ENCODE measurements at regions not wholly inside any gene's neighbourhood (a gene's known extent, or its start where the extent isn't known, plus 50 kb on each side); places are given as distances from the start of the nearest gene placed in this dataset.

- no peak for TF ChIP-seq REST (IDR thresholded peaks at IDR 0.05; ENCODE audit: unreplicated experiment)
Observed at GRCh38 chr10:108365541-108365940, 1201.0 kb upstream of the SORCS1 start (continued).

DNA sequence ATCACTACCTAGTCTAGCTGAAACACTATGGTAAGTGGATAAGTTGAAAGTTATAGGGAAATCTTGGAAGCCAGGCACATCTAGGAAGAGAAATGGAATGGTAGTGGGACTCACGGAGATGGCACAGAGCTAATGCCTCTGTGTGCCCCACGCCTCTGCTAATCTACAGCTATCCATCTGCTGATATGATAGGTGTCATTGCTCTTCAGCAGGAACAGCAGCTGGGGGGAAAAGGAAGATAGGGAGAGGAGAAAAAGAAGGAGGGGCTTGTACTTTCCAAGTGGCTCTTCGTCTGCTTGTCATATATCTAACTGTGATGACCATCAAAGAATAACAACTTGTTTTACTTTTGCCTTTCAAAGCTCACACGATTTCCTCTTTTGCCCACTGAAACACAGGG is 1199.1 kb upstream of the SORCS1 start:
- Mint-ChIP-seq H3K4me1 (no peaks in the 10 kb centered on the region), H3K9me3 (no peaks in the 10 kb centered on the region), H3K27me3 (ENCODE audit: insufficient read depth, low read depth, poor library complexity) (no peaks in the 10 kb centered on the region), H3K36me3 (ENCODE audit: low read depth) (no peaks in the 10 kb centered on the region), H3K27ac (no peak overlapping the region), H3K4me3 (no peak overlapping the region)
- Histone ChIP-seq H3K4me2 (no peak overlapping the region), H4K20me1 (replicated peaks; ENCODE audit: insufficient read depth) (no peaks in the 10 kb centered on the region), H3K36me3 (ENCODE audit: insufficient read depth) (no peaks in the 10 kb centered on the region), H3K27me3 (ENCODE audit: insufficient read depth) (no peaks in the 10 kb centered on the region), H3K27ac (ENCODE audit: low read depth) (no peak overlapping the region), H2AFZ (no peak overlapping the region), H3F3A (replicated peaks; ENCODE audit: low read depth) (no peaks in the 10 kb centered on the region), H3K79me2 (replicated peaks; ENCODE audit: insufficient read depth) (no peaks in the 10 kb centered on the region), H3K4me3 (no peak overlapping the region), H3K4me1 (ENCODE audit: insufficient read depth) (no peaks in the 10 kb centered on the region), H3K9me2 (ENCODE audit: insufficient read depth) (no peaks in the 10 kb centered on the region)
- DNase-seq (ENCODE audit: low spot score) (no peak), ATAC-seq (no peak)
- TF ChIP-seq EZH2 (IDR thresholded peaks at IDR 0.05; ENCODE audit: low read depth, unreplicated experiment) (no peak), ZNF331 (CRISPR knock-in tag; IDR thresholded peaks at IDR 0.05; ENCODE audit: low read depth) (no peak)

GRCh38 chr10:108362961-108363360 is 1198.5 kb upstream of the SORCS1 start:
- Histone ChIP-seq H3K4me1 (ENCODE audit: insufficient read depth) (no peaks in the 10 kb centered on the region), H3K79me2 (replicated peaks; ENCODE audit: insufficient read depth) (no peaks in the 10 kb centered on the region), H3K36me3 (ENCODE audit: insufficient read depth) (no peaks in the 10 kb centered on the region), H2AFZ (no peak overlapping the region), H3K27me3 (ENCODE audit: insufficient read depth) (no peaks in the 10 kb centered on the region), H3K27ac (ENCODE audit: low read depth) (no peak overlapping the region), H3F3A (replicated peaks; ENCODE audit: low read depth) (no peaks in the 10 kb centered on the region), H3K4me3 (no peak overlapping the region), H3K9me2 (ENCODE audit: insufficient read depth) (no peaks in the 10 kb centered on the region), H3K4me2 (no peak overlapping the region), H4K20me1 (replicated peaks; ENCODE audit: insufficient read depth) (no peaks in the 10 kb centered on the region)
- Mint-ChIP-seq H3K36me3 (ENCODE audit: low read depth) (no peaks in the 10 kb centered on the region), H3K4me3 (no peak overlapping the region), H3K27me3 (ENCODE audit: insufficient read depth, low read depth, poor library complexity) (no peaks in the 10 kb centered on the region), H3K9me3 (no peaks in the 10 kb centered on the region), H3K4me1 (no peaks in the 10 kb centered on the region), H3K27ac (no peak overlapping the region)
- no peak for TF ChIP-seq ZNF331 (CRISPR knock-in tag; IDR thresholded peaks at IDR 0.05; ENCODE audit: low read depth)
- TF ChIP-seq EZH2phosphoT487 (IDR thresholded peaks at IDR 0.05; ENCODE audit: unreplicated experiment): no peak
- TF ChIP-seq JUNB (IDR thresholded peaks at IDR 0.05; ENCODE audit: unreplicated experiment): no peak
- TF ChIP-seq REST (IDR thresholded peaks at IDR 0.05; ENCODE audit: unreplicated experiment): no peak
- TF ChIP-seq STAT1 (IDR thresholded peaks at IDR 0.05; ENCODE audit: unreplicated experiment): no peak
- no peak for TF ChIP-seq POLR2AphosphoS5 (IDR thresholded peaks at IDR 0.05; ENCODE audit: low read depth)
- TF ChIP-seq CREB1 (CRISPR knock-in tag; IDR thresholded peaks at IDR 0.05; ENCODE audit: low read depth): no peak
- no peak for TF ChIP-seq EZH2 (IDR thresholded peaks at IDR 0.05; ENCODE audit: low read depth, unreplicated experiment)
- TF ChIP-seq, protein P1, sequence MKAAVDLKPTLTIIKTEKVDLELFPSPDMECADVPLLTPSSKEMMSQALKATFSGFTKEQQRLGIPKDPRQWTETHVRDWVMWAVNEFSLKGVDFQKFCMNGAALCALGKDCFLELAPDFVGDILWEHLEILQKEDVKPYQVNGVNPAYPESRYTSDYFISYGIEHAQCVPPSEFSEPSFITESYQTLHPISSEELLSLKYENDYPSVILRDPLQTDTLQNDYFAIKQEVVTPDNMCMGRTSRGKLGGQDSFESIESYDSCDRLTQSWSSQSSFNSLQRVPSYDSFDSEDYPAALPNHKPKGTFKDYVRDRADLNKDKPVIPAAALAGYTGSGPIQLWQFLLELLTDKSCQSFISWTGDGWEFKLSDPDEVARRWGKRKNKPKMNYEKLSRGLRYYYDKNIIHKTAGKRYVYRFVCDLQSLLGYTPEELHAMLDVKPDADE (IDR thresholded peaks at IDR 0.05): no peak
- ATAC-seq (no peak), DNase-seq (ENCODE audit: low spot score) (no peak)

Measured in GM23338 (cell line).